Smooth muscle cell (in vitro differentiated cells): ENCODE measurements at regions not wholly inside any gene's neighbourhood (a gene's known extent, or its start where the extent isn't known, plus 50 kb on each side); places are given as distances from the start of the nearest gene placed in this dataset.

ENCODE experiments used
- DNase-seq: peaks from one replicate; lab custom pipeline; 2025; ENCODE audit not compliant: unreplicated experiment; lab: John Stamatoyannopoulos, UW
- H2AFZ ChIP-seq: fragments of 200-600 bp; sonication (generic); 2 replicates; pipeline ENCODE4 v1.6.0; 2016; ENCODE audit warnings: antibody characterized with exemption, low read depth, mild to moderate bottlenecking
- H3F3A ChIP-seq: fragments of 200-600 bp; sonication (generic); 2 replicates; pipeline ENCODE4 v1.6.0; 2017; ENCODE audit warnings: antibody characterized with exemption, low read depth
- H3K27ac ChIP-seq: fragments of 200-600 bp; sonication (generic); 2 replicates; pipeline ENCODE4 v1.5.1; 2016; ENCODE audit warnings: low read depth, mild to moderate bottlenecking
- H3K27me3 ChIP-seq: fragments of 200-600 bp; sonication (generic); 2 replicates; pipeline ENCODE4 v1.6.1; 2016; ENCODE audit warnings: low read depth, mild to moderate bottlenecking
- H3K36me3 ChIP-seq: fragments of 200-600 bp; sonication (generic); 2 replicates; pipeline ENCODE4 v1.5.1; 2016; ENCODE audit warnings: low read depth
- H3K4me1 ChIP-seq: fragments of 200-600 bp; sonication (generic); 2 replicates; pipeline ENCODE4 v1.5.1; 2016; ENCODE audit warnings: low read depth
- H3K4me2 ChIP-seq: fragments of 200-600 bp; sonication (generic); 2 replicates; pipeline ENCODE4 v1.6.0; 2016; ENCODE audit warnings: mild to moderate bottlenecking
- H3K4me3 ChIP-seq: fragments of 200-600 bp; sonication (generic); 2 replicates; pipeline ENCODE4 v1.5.1; 2016; ENCODE audit warnings: mild to moderate bottlenecking
- H3K79me2 ChIP-seq: fragments of 200-600 bp; sonication (generic); 2 replicates; pipeline ENCODE4 v1.6.0; 2016; ENCODE audit warnings: low read depth, mild to moderate bottlenecking
- H3K9ac ChIP-seq: fragments of 200-600 bp; sonication (generic); 2 replicates; pipeline ENCODE4 v1.6.0; 2016; ENCODE audit warnings: low read depth
- H3K9me3 ChIP-seq: fragments of 200-600 bp; sonication (generic); replicated peaks from 2 replicates; pipeline ENCODE4 v1.5.1; 2016; ENCODE audit warnings: low read depth
- H4K20me1 ChIP-seq: fragments of 200-600 bp; sonication (generic); 2 replicates; pipeline ENCODE4 v1.6.0; 2016; ENCODE audit warnings: low read depth
- WGBS: methylation state at CpG from one replicate; pipeline ENCODE4 v1.1.7; 2016; ENCODE audit warnings: low lambda C conversion rate; 5-methylcytosine and 5-hydroxymethylcytosine counted together
- TF ChIP-seq, protein P1 (sequence below): fragments of 200-600 bp; sonication (generic); IDR thresholded peaks from 2 replicates; pipeline ENCODE4 v1.5.1; 2017; ENCODE audit warnings: borderline replicate concordance, mild to moderate bottlenecking, antibody characterized with exemption; ENCODE audit not compliant: insufficient read depth, poor library complexity, severe bottlenecking

DNA sequence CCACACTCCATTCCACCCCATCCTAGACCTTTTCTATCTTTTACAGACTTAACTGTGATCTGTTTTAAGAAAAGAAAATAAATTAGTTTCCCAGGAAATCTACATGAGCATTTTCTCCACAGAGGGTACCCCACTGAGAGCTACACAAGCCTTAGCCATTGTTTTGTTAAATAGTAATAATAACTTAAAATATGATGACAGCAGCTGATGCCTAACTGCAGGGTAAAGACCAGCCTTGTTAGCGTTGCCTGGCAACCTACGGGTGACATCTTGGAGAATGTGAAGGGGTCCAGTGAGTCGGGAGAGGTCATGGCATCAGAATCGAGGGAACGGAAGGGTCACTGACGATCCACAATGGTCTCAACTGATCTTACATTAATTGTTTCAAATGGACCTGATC, 233.2 kb upstream of the PBX1 start:
- Histone ChIP-seq H4K20me1 (no peaks in the 10 kb centered on the region), H3K9me3 (peaks cover 9% of the 10 kb centered on the region), H3F3A (no peaks in the 10 kb centered on the region), H3K4me1 (peaks cover 2% of the 10 kb centered on the region), H3K4me3 (no peak overlapping the region), H3K4me2 (no peak overlapping the region), H3K79me2 (no peaks in the 10 kb centered on the region), H2AFZ (no peak overlapping the region), H3K9ac (no peak overlapping the region), H3K36me3 (no peaks in the 10 kb centered on the region), H3K27me3 (peaks cover 14% of the 10 kb centered on the region), H3K27ac (no peak overlapping the region)
- 94% methylated on average over 6 of the region's 6 CpGs for WGBS
- TF ChIP-seq, protein P1, sequence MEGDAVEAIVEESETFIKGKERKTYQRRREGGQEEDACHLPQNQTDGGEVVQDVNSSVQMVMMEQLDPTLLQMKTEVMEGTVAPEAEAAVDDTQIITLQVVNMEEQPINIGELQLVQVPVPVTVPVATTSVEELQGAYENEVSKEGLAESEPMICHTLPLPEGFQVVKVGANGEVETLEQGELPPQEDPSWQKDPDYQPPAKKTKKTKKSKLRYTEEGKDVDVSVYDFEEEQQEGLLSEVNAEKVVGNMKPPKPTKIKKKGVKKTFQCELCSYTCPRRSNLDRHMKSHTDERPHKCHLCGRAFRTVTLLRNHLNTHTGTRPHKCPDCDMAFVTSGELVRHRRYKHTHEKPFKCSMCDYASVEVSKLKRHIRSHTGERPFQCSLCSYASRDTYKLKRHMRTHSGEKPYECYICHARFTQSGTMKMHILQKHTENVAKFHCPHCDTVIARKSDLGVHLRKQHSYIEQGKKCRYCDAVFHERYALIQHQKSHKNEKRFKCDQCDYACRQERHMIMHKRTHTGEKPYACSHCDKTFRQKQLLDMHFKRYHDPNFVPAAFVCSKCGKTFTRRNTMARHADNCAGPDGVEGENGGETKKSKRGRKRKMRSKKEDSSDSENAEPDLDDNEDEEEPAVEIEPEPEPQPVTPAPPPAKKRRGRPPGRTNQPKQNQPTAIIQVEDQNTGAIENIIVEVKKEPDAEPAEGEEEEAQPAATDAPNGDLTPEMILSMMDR = no peak
- no peak for DNase-seq

DNA sequence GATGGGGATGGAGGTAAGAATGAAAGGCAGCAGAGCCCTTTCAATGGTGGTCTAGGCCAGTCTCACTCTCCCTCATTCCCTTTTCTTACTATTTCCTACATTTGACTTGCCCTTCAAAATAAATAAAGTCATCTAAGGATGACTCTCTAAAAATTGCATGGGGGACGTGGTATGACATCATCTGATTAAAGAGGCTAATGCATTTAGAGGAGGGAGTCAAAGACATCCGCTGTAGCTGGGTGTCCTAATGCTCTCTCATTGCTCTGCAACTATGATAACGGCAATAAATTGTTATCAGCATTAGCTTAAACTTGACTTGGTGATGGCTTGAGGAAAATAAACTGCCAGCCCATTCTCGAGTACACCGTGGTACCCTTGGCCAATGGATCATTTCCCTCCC, 225.6 kb upstream of the PBX1 start:
- H3K9me3 ChIP-seq = no peaks in the 10 kb centered on the region
- no peaks in the 10 kb centered on the region for H3K36me3 ChIP-seq
- H3K4me2 ChIP-seq = no peak overlapping the region
- no peak overlapping the region for H2AFZ ChIP-seq
- peaks cover 5% of the 10 kb centered on the region for H3K27me3 ChIP-seq
- TF ChIP-seq, protein P1 = no peak
- H3K9ac ChIP-seq = no peak overlapping the region
- DNase-seq = no peak
- no peaks in the 10 kb centered on the region for H3K4me1 ChIP-seq
- WGBS = 82% methylated on average over 5 of the region's 5 CpGs
- H3K4me3 ChIP-seq = no peak overlapping the region
- H4K20me1 ChIP-seq = no peaks in the 10 kb centered on the region
- no peaks in the 10 kb centered on the region for H3F3A ChIP-seq
- H3K27ac ChIP-seq = no peak overlapping the region
- H3K79me2 ChIP-seq = no peaks in the 10 kb centered on the region

DNA sequence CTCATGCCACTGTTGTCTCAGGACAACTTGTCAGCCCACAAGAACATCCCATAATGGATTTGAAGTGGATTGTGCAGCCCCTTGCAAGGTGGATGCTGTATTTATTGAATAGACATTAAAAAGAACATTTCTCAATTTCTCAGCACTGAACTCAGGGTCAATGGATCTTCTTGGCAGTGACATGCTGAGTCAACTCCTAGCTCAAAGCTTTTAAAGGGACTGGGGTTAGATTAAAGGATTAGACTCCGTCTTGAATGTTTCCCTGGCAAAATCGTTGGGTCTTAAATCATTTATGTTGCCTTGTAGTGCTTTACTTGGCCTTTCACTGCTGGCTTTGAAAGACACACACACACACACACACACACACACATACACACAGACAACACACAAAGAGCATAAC, 221.6 kb upstream of the PBX1 start:
- Histone ChIP-seq H3F3A (no peaks in the 10 kb centered on the region), H3K9me3 (no peaks in the 10 kb centered on the region), H3K4me2 (no peak overlapping the region), H2AFZ (no peak overlapping the region), H4K20me1 (no peaks in the 10 kb centered on the region), H3K4me1 (no peaks in the 10 kb centered on the region), H3K27me3 (no peaks in the 10 kb centered on the region), H3K9ac (no peak overlapping the region), H3K27ac (no peak overlapping the region), H3K79me2 (no peaks in the 10 kb centered on the region), H3K4me3 (no peak overlapping the region), H3K36me3 (no peaks in the 10 kb centered on the region)
- DNase-seq = no peak
- 0% methylated on average over 2 of the region's 2 CpGs for WGBS
- TF ChIP-seq, protein P1 = no peak

DNA sequence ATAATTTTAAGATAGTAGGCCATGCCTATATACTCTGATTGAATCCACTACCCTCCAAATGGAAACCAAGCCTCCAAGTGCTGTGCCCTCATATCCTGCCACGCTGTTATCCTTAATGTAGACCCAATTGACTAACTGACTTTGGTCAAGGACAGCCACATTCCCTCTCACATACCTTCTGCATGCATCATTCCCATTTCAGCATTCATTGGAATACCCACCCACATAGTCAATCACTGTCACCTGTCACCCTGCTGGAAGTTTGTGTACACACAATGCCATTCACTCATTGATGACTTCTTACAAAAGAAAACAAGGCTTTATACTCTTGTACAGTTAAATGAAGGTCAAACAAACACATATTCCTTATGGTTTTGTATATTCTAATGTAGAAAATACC, 221.1 kb upstream of the PBX1 start:
- DNase-seq = no peak
- Histone ChIP-seq H3K27ac (no peak overlapping the region), H3K36me3 (no peaks in the 10 kb centered on the region), H3K27me3 (no peaks in the 10 kb centered on the region), H3K9ac (no peak overlapping the region), H3K9me3 (no peaks in the 10 kb centered on the region), H3K4me1 (no peaks in the 10 kb centered on the region), H3K4me3 (no peak overlapping the region), H3K4me2 (no peak overlapping the region), H4K20me1 (no peaks in the 10 kb centered on the region), H2AFZ (no peak overlapping the region), H3F3A (no peaks in the 10 kb centered on the region), H3K79me2 (no peaks in the 10 kb centered on the region)
- TF ChIP-seq, protein P1 = no peak
- 47% methylated on average over 1 of the region's 1 CpG for WGBS
